ENCODE measurements at regions not wholly inside any gene's neighbourhood (a gene's known extent, or its start where the extent isn't known, plus 50 kb on each side); places are given as distances from the start of the nearest gene placed in this dataset.
"Not testable (repeated sequence)": the region's sequence is repeated elsewhere in the genome, so short reads cannot be mapped to it uniquely, and the experiment has no call there.

- DNase-seq (no peak), ATAC-seq (no peak)
- Histone ChIP-seq H3K27me3 (ENCODE audit: control insufficient read depth, insufficient read depth) (no peaks in the 10 kb centered on the region), H3K9me3 (ENCODE audit: control insufficient read depth, low read length) (no peaks in the 10 kb centered on the region), H3K4me3 (ENCODE audit: low read length) (no peak overlapping the region), H3K4me1 (ENCODE audit: control insufficient read depth, insufficient read depth, low read length) (no peaks in the 10 kb centered on the region), H3K27ac (ENCODE audit: low read length) (no peak overlapping the region)
- intact Hi-C loops (cut with DNase I): no loop called here
- 52% methylated on average over 4 of the region's 4 CpGs for WGBS
These were observed 130.6 kb downstream of the MTNR1A start for GRCh38 chr4:186424745-186425144.

GRCh38 chr4:186422296-186422695 lies 133.1 kb downstream of the MTNR1A start:
- no peaks in the 10 kb centered on the region for H3K27me3 ChIP-seq (ENCODE audit: control insufficient read depth, insufficient read depth)
- WGBS: 66% methylated on average over 2 of the region's 2 CpGs
- intact Hi-C loops (cut with DNase I): no loop called here
- DNase-seq: no peak
- H3K27ac ChIP-seq (ENCODE audit: low read length): no peak overlapping the region
- H3K9me3 ChIP-seq (ENCODE audit: control insufficient read depth, low read length): no peaks in the 10 kb centered on the region
- ATAC-seq: no peak
- H3K4me1 ChIP-seq (ENCODE audit: control insufficient read depth, insufficient read depth, low read length): no peaks in the 10 kb centered on the region
- H3K4me3 ChIP-seq (ENCODE audit: low read length): no peak overlapping the region

- Histone ChIP-seq H3K4me1 (ENCODE audit: control insufficient read depth, insufficient read depth, low read length) (no peaks in the 10 kb centered on the region), H3K9me3 (ENCODE audit: control insufficient read depth, low read length) (no peaks in the 10 kb centered on the region), H3K4me3 (ENCODE audit: low read length) (no peak overlapping the region), H3K27me3 (ENCODE audit: control insufficient read depth, insufficient read depth) (no peaks in the 10 kb centered on the region), H3K27ac (ENCODE audit: low read length) (no peak overlapping the region)
- WGBS: 76% methylated on average over 5 of the region's 5 CpGs
- no peak for DNase-seq
- ATAC-seq: no peak
- intact Hi-C loops (cut with DNase I): no loop called here
These were observed 138.8 kb downstream of the MTNR1A start for GRCh38 chr4:186416451-186417060.

- Histone ChIP-seq H3K4me3 (ENCODE audit: low read length) (no peak overlapping the region), H3K27ac (ENCODE audit: low read length) (no peak overlapping the region), H3K4me1 (ENCODE audit: control insufficient read depth, insufficient read depth, low read length) (no peaks in the 10 kb centered on the region), H3K9me3 (ENCODE audit: control insufficient read depth, low read length) (no peaks in the 10 kb centered on the region), H3K27me3 (ENCODE audit: control insufficient read depth, insufficient read depth) (no peaks in the 10 kb centered on the region)
- 95% methylated on average over 1 of the region's 1 CpG for WGBS
- DNase-seq: no peak
- no peak for ATAC-seq
- intact Hi-C loops (cut with DNase I): no loop called here
These were observed 141.0 kb downstream of the MTNR1A start for GRCh38 chr4:186414390-186414789.

GRCh38 chr4:186405957-186406356 lies 140.0 kb downstream of the F11 start:
- H3K27ac ChIP-seq (ENCODE audit: low read length): no peak overlapping the region
- WGBS: 77% methylated on average over 12 of the region's 12 CpGs
- H3K4me1 ChIP-seq (ENCODE audit: control insufficient read depth, insufficient read depth, low read length): no peaks in the 10 kb centered on the region
- no peaks in the 10 kb centered on the region for H3K27me3 ChIP-seq (ENCODE audit: control insufficient read depth, insufficient read depth)
- DNase-seq: no peak
- H3K9me3 ChIP-seq (ENCODE audit: control insufficient read depth, low read length): no peaks in the 10 kb centered on the region
- intact Hi-C loops (cut with DNase I): no loop called here
- ATAC-seq: no peak
- no peak overlapping the region for H3K4me3 ChIP-seq (ENCODE audit: low read length)

GRCh38 chr4:186404562-186405134 lies 138.7 kb downstream of the F11 start:
- WGBS: 75% methylated on average over 6 of the region's 6 CpGs
- DNase-seq (no peak), ATAC-seq (no peak)
- Histone ChIP-seq H3K27me3 (ENCODE audit: control insufficient read depth, insufficient read depth) (no peaks in the 10 kb centered on the region), H3K9me3 (ENCODE audit: control insufficient read depth, low read length) (no peaks in the 10 kb centered on the region), H3K4me3 (ENCODE audit: low read length) (no peak overlapping the region), H3K4me1 (ENCODE audit: control insufficient read depth, insufficient read depth, low read length) (no peaks in the 10 kb centered on the region), H3K27ac (ENCODE audit: low read length) (no peak overlapping the region)
- intact Hi-C loops (cut with DNase I): no loop called here

- intact Hi-C loops (cut with DNase I): no loop called here
- WGBS: 35% methylated on average over 6 of the region's 6 CpGs
- Histone ChIP-seq H3K27me3 (ENCODE audit: control insufficient read depth, insufficient read depth) (no peaks in the 10 kb centered on the region), H3K27ac (ENCODE audit: low read length) (no peak overlapping the region), H3K4me1 (ENCODE audit: control insufficient read depth, insufficient read depth, low read length) (no peaks in the 10 kb centered on the region), H3K9me3 (ENCODE audit: control insufficient read depth, low read length) (no peaks in the 10 kb centered on the region), H3K4me3 (ENCODE audit: low read length) (no peak overlapping the region)
- no peak for DNase-seq
- ATAC-seq: peak in 1 of 2 donors; percentile 42
These were observed 134.7 kb downstream of the F11 start for GRCh38 chr4:186400676-186401075.

- Histone ChIP-seq H3K4me1 (ENCODE audit: control insufficient read depth, insufficient read depth, low read length) (no peaks in the 10 kb centered on the region), H3K27me3 (ENCODE audit: control insufficient read depth, insufficient read depth) (no peaks in the 10 kb centered on the region), H3K9me3 (ENCODE audit: control insufficient read depth, low read length) (no peaks in the 10 kb centered on the region), H3K27ac (ENCODE audit: low read length) (no peak overlapping the region), H3K4me3 (ENCODE audit: low read length) (no peak overlapping the region)
- ATAC-seq: no peak
- intact Hi-C loops (cut with DNase I): no loop called here
- WGBS: 83% methylated on average over 10 of the region's 10 CpGs
- DNase-seq: no peak
These were observed 126.0 kb downstream of the F11 start for GRCh38 chr4:186392017-186392416.

- H3K9me3 ChIP-seq (ENCODE audit: control insufficient read depth, low read length); DNase-seq; ATAC-seq: not testable (repeated sequence)
These were observed 118.3 kb downstream of the F11 start for GRCh38 chr4:186384328-186384727.

GRCh38 chr4:186368281-186368680 lies 102.3 kb downstream of the F11 start:
- intact Hi-C loops (cut with DNase I): no loop called here
- 72% methylated on average over 4 of the region's 4 CpGs for WGBS
- no peak for DNase-seq
- Histone ChIP-seq H3K27me3 (ENCODE audit: control insufficient read depth, insufficient read depth) (no peaks in the 10 kb centered on the region), H3K9me3 (ENCODE audit: control insufficient read depth, low read length) (peaks cover 4% of the 10 kb centered on the region), H3K4me1 (ENCODE audit: control insufficient read depth, insufficient read depth, low read length) (no peaks in the 10 kb centered on the region), H3K4me3 (ENCODE audit: low read length) (no peak overlapping the region), H3K27ac (ENCODE audit: low read length) (no peak overlapping the region)
- ATAC-seq: no peak

More at GRCh38 chr4:186384328-186384727, 118.3 kb downstream of the F11 start:
- H3K4me3 ChIP-seq (ENCODE audit: low read length); H3K27me3 ChIP-seq (ENCODE audit: control insufficient read depth, insufficient read depth); H3K27ac ChIP-seq (ENCODE audit: low read length); intact Hi-C loops (cut with DNase I); H3K4me1 ChIP-seq (ENCODE audit: control insufficient read depth, insufficient read depth, low read length): not testable (repeated sequence)
- WGBS: 51% methylated on average over 1 of the region's 1 CpG

- Histone ChIP-seq H3K9me3 (ENCODE audit: control insufficient read depth, low read length) (peaks cover 4% of the 10 kb centered on the region), H3K4me1 (ENCODE audit: control insufficient read depth, insufficient read depth, low read length) (no peaks in the 10 kb centered on the region), H3K27ac (ENCODE audit: low read length) (no peak overlapping the region), H3K27me3 (ENCODE audit: control insufficient read depth, insufficient read depth) (no peaks in the 10 kb centered on the region), H3K4me3 (ENCODE audit: low read length) (no peak overlapping the region)
- intact Hi-C loops (cut with DNase I): no loop called here
- DNase-seq (no peak), ATAC-seq (no peak)
- 89% methylated on average over 5 of the region's 5 CpGs for WGBS
These were observed 100.3 kb downstream of the F11 start for GRCh38 chr4:186366326-186366725.

- intact Hi-C loops (cut with DNase I); H3K4me3 ChIP-seq (ENCODE audit: low read length); H3K27me3 ChIP-seq (ENCODE audit: control insufficient read depth, insufficient read depth); DNase-seq; H3K9me3 ChIP-seq (ENCODE audit: control insufficient read depth, low read length); H3K27ac ChIP-seq (ENCODE audit: low read length); ATAC-seq; H3K4me1 ChIP-seq (ENCODE audit: control insufficient read depth, insufficient read depth, low read length): not testable (repeated sequence)
- WGBS: 88% methylated on average over 6 of the region's 6 CpGs
These were observed 97.0 kb downstream of the F11 start for GRCh38 chr4:186363038-186363437.

Measured in right cardiac atrium (tissue), 5 donors.